IMR-90 (cell line): ENCODE measurements at regions not wholly inside any gene's neighbourhood (a gene's known extent, or its start where the extent isn't known, plus 50 kb on each side); places are given as distances from the start of the nearest gene placed in this dataset.

Source experiments
- ATAC-seq: fragments of 200-7000 bp; cut with Tn5 transposase; 2 replicates; pipeline ENCODE4 v1.9.1; 2020; ENCODE audit warnings: low read depth, mild to moderate bottlenecking, moderate library complexity
- BruUV-seq: library from RNA; stranded (reverse); fragments of 400-500 nt; replicated peaks from 2 replicates; lab custom pipeline; 2021; lab: Mats Ljungman, UMichigan
- CTCF ChIA-PET: fragments of 300-600 bp; formaldehyde crosslinking; extraction: SDS; loops from one replicate; lab custom pipeline; 2021; ENCODE audit warnings: antibody characterized with exemption; lab: Yijun Ruan, JAX
- POLR2A ChIA-PET: fragments of 300-600 bp; sonication (Branson Sonifier 250); formaldehyde crosslinking; loops from one replicate; lab custom pipeline; 2022; ENCODE audit warnings: antibody characterized with exemption; ENCODE audit not compliant: unreplicated experiment; lab: Charles Lee
- DNase-seq: peaks from one replicate; pipeline ENCODE4 v3.0.0; 2013
- H2AFZ ChIP-seq: replicated peaks from 2 replicates; pipeline ENCODE3; 2013; ENCODE audit warnings: low read length, mild to moderate bottlenecking; ENCODE audit not compliant: poor library complexity
- H2AK5ac ChIP-seq: 2 replicates; pipeline ENCODE4 v1.6.1; 2013; ENCODE audit warnings: low read depth, low read length, inconsistent platforms
- H2AK9ac ChIP-seq: replicated peaks from 2 replicates; pipeline ENCODE3; 2013; ENCODE audit warnings: mild to moderate bottlenecking, low read depth, low read length, moderate library complexity; ENCODE audit not compliant: poor library complexity
- H2BK120ac ChIP-seq: 2 replicates; pipeline ENCODE4 v1.6.1; 2013; ENCODE audit warnings: low read depth, low read length, inconsistent platforms
- H2BK15ac ChIP-seq: 3 replicates; pipeline ENCODE4 v1.6.1; 2013; ENCODE audit warnings: low read depth, low read length, inconsistent platforms
- H2BK20ac ChIP-seq: 2 replicates; pipeline ENCODE4 v1.6.1; 2013; ENCODE audit warnings: low read depth, mild to moderate bottlenecking, inconsistent platforms, low read length, moderate library complexity
- H2BK5ac ChIP-seq: 2 replicates; pipeline ENCODE4 v1.6.1; 2013; ENCODE audit warnings: mild to moderate bottlenecking, low read depth, low read length, inconsistent platforms; ENCODE audit not compliant: poor library complexity, severe bottlenecking
- H3K14ac ChIP-seq: replicated peaks from 2 replicates; pipeline ENCODE4 v1.6.1; 2013; ENCODE audit warnings: low read depth, low read length, inconsistent platforms
- H3K18ac ChIP-seq: 2 replicates; pipeline ENCODE4 v1.6.1; 2013; ENCODE audit warnings: low read depth, low read length, control low read depth
- H3K23ac ChIP-seq: 2 replicates; pipeline ENCODE4 v1.6.1; 2013; ENCODE audit warnings: low read depth, low read length, inconsistent platforms
- H3K27ac ChIP-seq: 2 replicates; pipeline ENCODE4 v1.5.1; 2013; ENCODE audit warnings: mild to moderate bottlenecking, control low read depth, low read length; ENCODE audit not compliant: insufficient read depth
- H3K27me3 ChIP-seq: 2 replicates; pipeline ENCODE4 v1.6.1; 2013; ENCODE audit warnings: low read length; ENCODE audit not compliant: control insufficient read depth, insufficient read depth
- H3K36me3 ChIP-seq: 2 replicates; pipeline ENCODE4 v1.6.1; 2013; ENCODE audit warnings: low read length, mixed read lengths; ENCODE audit not compliant: control insufficient read depth, insufficient read depth
- H3K4ac ChIP-seq: 2 replicates; pipeline ENCODE4 v1.6.1; 2013; ENCODE audit warnings: low read depth, low read length, inconsistent platforms
- H3K4me1 ChIP-seq: 2 replicates; pipeline ENCODE4 v1.6.1; 2013; ENCODE audit warnings: low read length, mixed read lengths; ENCODE audit not compliant: control insufficient read depth, insufficient read depth
- H3K4me2 ChIP-seq: 2 replicates; pipeline ENCODE4 v1.6.1; 2013; ENCODE audit warnings: low read depth, mild to moderate bottlenecking, control low read depth, low read length, moderate library complexity
- H3K4me3 ChIP-seq: 2 replicates; pipeline ENCODE4 v1.5.1; 2013; ENCODE audit warnings: low read depth, mild to moderate bottlenecking, control low read depth, low read length, moderate library complexity; ENCODE audit not compliant: insufficient read depth
- H3K56ac ChIP-seq: 2 replicates; pipeline ENCODE4 v1.6.1; 2013; ENCODE audit warnings: low read length, inconsistent platforms; ENCODE audit not compliant: insufficient read depth; ENCODE audit errors: extremely low read depth
- H3K79me1 ChIP-seq, 2 experiments: 2 replicates each; pipeline ENCODE4 v1.6.1; 2013; ENCODE audit warnings: low read length in 2 of 2, inconsistent platforms in 1 of 2, low read depth in 1 of 2
- H3K9ac ChIP-seq: 2 replicates; pipeline ENCODE4 v1.6.1; 2013; ENCODE audit warnings: low read depth, low read length, control low read depth
- H3K9me1 ChIP-seq: 2 replicates; pipeline ENCODE4 v1.6.1; 2013; ENCODE audit warnings: low read length, inconsistent platforms; ENCODE audit not compliant: insufficient read depth
- H3K9me3 ChIP-seq: 2 replicates; pipeline ENCODE4 v1.6.1; 2013; ENCODE audit warnings: low read length; ENCODE audit not compliant: control insufficient read depth, insufficient read depth
- H4K20me1 ChIP-seq: 2 replicates; pipeline ENCODE4 v1.6.1; 2013; ENCODE audit warnings: low read length, inconsistent platforms; ENCODE audit not compliant: insufficient read depth
- H4K5ac ChIP-seq: 2 replicates; pipeline ENCODE4 v1.6.1; 2013; ENCODE audit warnings: mild to moderate bottlenecking, low read depth, low read length, control low read depth
- H4K8ac ChIP-seq, 2 experiments: 2 replicates each; pipeline ENCODE4 v1.6.1; 2013; ENCODE audit warnings: low read depth in 2 of 2, low read length in 2 of 2, control low read depth in 1 of 2, inconsistent platforms in 1 of 2
- H4K91ac ChIP-seq: 2 replicates; pipeline ENCODE4 v1.6.1; 2013; ENCODE audit warnings: low read depth, low read length, inconsistent platforms; ENCODE audit not compliant: insufficient read depth
- BHLHE40 ChIP-seq: fragments of 150-350 bp; IDR thresholded peaks from 2 replicates; pipeline ENCODE4 v1.6.1; 2016; ENCODE audit warnings: mild to moderate bottlenecking, low read depth, low read length
- CEBPB ChIP-seq: IDR thresholded peaks from 2 replicates; pipeline ENCODE4 v1.6.1; 2012; ENCODE audit warnings: low read depth, low read length, improper control_type of control experiment
- CHD1 ChIP-seq: IDR thresholded peaks from 2 replicates; pipeline ENCODE4 v1.6.1; 2012; ENCODE audit warnings: low read depth, low read length, improper control_type of control experiment
- FOS ChIP-seq: fragments of 150-350 bp; IDR thresholded peaks from 2 replicates; pipeline ENCODE4 v1.6.1; 2016; ENCODE audit warnings: low read depth, low read length
- MAZ ChIP-seq: IDR thresholded peaks from 2 replicates; pipeline ENCODE4 v1.6.1; 2012; ENCODE audit warnings: low read depth, mild to moderate bottlenecking, low read length, improper control_type of control experiment, moderate library complexity, borderline replicate concordance
- MXI1 ChIP-seq: IDR thresholded peaks from 2 replicates; pipeline ENCODE4 v1.6.1; 2012; ENCODE audit warnings: low read depth, mild to moderate bottlenecking, low read length, moderate library complexity, borderline replicate concordance
- NFE2L2 ChIP-seq: fragments of 150-350 bp; IDR thresholded peaks from 2 replicates; pipeline ENCODE4 v1.6.1; 2016; ENCODE audit warnings: low read depth, mild to moderate bottlenecking, low read length
- POLR2A ChIP-seq: IDR thresholded peaks from 2 replicates; pipeline ENCODE4 v1.6.1; 2012; ENCODE audit warnings: mild to moderate bottlenecking, low read depth, low read length
- RAD21 ChIP-seq: IDR thresholded peaks from 2 replicates; pipeline ENCODE4 v1.6.1; 2012; ENCODE audit warnings: low read length, improper control_type of control experiment
- RCOR1 ChIP-seq: IDR thresholded peaks from 2 replicates; pipeline ENCODE4 v1.6.1; 2012; ENCODE audit warnings: mild to moderate bottlenecking, low read length, improper control_type of control experiment; ENCODE audit not compliant: insufficient replicate concordance
- RFX5 ChIP-seq: IDR thresholded peaks from 2 replicates; pipeline ENCODE4 v1.8.0; 2012; ENCODE audit warnings: low read depth, mild to moderate bottlenecking, low read length, moderate library complexity
- SMC3 ChIP-seq: fragments of 150-350 bp; IDR thresholded peaks from 2 replicates; pipeline ENCODE4 v1.6.1; 2016; ENCODE audit warnings: low read depth, mild to moderate bottlenecking, antibody characterized with exemption, low read length, moderate library complexity
- WGBS, 2 experiments: methylation state at CpG; one replicate each; pipeline versions ENCODE4 v1.1.5 to v1.1.7; 2013; ENCODE audit warnings: missing lambda C conversion rate in 2 of 2; ENCODE audit not compliant: insufficient read length in 1 of 2; ENCODE audit errors: extremely low coverage in 2 of 2; 5-methylcytosine and 5-hydroxymethylcytosine counted together
- dilution Hi-C: fragments of 300-500 bp; cut with HindIII; formaldehyde crosslinking; loops from one replicate; pipeline ENCODE4 v1.14.3; 2018; ENCODE audit warnings: low sequenced_read_pairs; ENCODE audit not compliant: unreplicated experiment
- in situ Hi-C: fragments of 300-500 bp; cut with MboI; formaldehyde crosslinking; loops from 3 replicates; pipeline ENCODE4 v1.14.3; 2019; ENCODE audit warnings: low sequenced_read_pairs, inconsistent platforms, mixed read lengths
- intact Hi-C: fragments of 100-400 bp; cut with micrococcal nuclease; formaldehyde crosslinking; loops from 2 replicates; pipeline ENCODE4 v1.10.0; 2022
- TF ChIP-seq, protein P1 (sequence below): fragments of 150-350 bp; IDR thresholded peaks from 2 replicates; pipeline ENCODE4 v1.6.1; 2017; ENCODE audit warnings: mild to moderate bottlenecking, antibody characterized with exemption, low read length, low read depth

DNA sequence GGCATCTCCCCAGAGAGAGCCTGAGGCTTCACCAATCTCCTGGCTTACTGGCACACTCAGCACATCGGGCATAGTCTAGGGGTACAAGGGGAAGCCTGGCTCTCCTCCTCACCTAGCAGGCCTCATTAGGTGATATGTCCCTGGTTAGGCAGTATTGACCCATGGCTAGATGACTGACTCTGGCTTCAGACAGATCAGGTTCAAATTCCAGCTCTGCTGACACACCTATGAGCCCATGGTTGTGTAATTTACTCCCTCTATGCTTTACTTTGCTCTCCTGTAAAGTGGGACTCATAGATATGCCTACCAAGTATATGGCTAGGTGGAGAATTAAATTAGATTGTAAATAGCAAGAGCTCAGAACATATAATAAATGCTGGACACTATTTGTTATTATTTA is 157.3 kb upstream of the IRX3 start:
- H3K4ac ChIP-seq: no peak overlapping the region
- no peak overlapping the region for H3K14ac ChIP-seq
- ChIA-PET CTCF (no interaction called here), POLR2A (no interaction called here)
- H3K4me3 ChIP-seq: no peak overlapping the region
- H3K9me1 ChIP-seq: no peaks in the 10 kb centered on the region
- H3K4me1 ChIP-seq: no peaks in the 10 kb centered on the region
- no peak overlapping the region for H3K56ac ChIP-seq
- no peaks in the 10 kb centered on the region for H3K79me1 ChIP-seq
- 67% methylated on average over 1 of the region's 1 CpG; no CpG with 5 or more reads in 1 of the 2 experiments for WGBS, 2 experiments
- H4K20me1 ChIP-seq: no peaks in the 10 kb centered on the region
- H3K27ac ChIP-seq: no peak overlapping the region
- H3K27me3 ChIP-seq: no peaks in the 10 kb centered on the region
- H3K9ac ChIP-seq: no peak overlapping the region
- H2AK9ac ChIP-seq: no peak overlapping the region
- in situ Hi-C loops: no loop called here
- DNase-seq: no peak
- no peak overlapping the region for H2AK5ac ChIP-seq
- no peak overlapping the region for H4K8ac ChIP-seq
- no peak overlapping the region for H2BK15ac ChIP-seq
- dilution Hi-C loops: no loop called here
- TF ChIP-seq RCOR1: no peak
- no peak for TF ChIP-seq RFX5
- TF ChIP-seq MXI1: no peak
- no peak for TF ChIP-seq FOS
- no peak for TF ChIP-seq RAD21
- no peak for TF ChIP-seq CEBPB
- TF ChIP-seq SMC3: no peak
- TF ChIP-seq NFE2L2: no peak
- no peak for TF ChIP-seq CHD1
- TF ChIP-seq, protein P1, sequence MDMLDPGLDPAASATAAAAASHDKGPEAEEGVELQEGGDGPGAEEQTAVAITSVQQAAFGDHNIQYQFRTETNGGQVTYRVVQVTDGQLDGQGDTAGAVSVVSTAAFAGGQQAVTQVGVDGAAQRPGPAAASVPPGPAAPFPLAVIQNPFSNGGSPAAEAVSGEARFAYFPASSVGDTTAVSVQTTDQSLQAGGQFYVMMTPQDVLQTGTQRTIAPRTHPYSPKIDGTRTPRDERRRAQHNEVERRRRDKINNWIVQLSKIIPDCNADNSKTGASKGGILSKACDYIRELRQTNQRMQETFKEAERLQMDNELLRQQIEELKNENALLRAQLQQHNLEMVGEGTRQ: no peak
- no peak for TF ChIP-seq BHLHE40
- no peak for TF ChIP-seq POLR2A
- TF ChIP-seq MAZ: no peak
- intact Hi-C loops: no loop called here
- H4K5ac ChIP-seq: no peak overlapping the region
- no peaks in the 10 kb centered on the region for H3K9me3 ChIP-seq
- H3K36me3 ChIP-seq: no peaks in the 10 kb centered on the region
- no peak overlapping the region for H2AFZ ChIP-seq
- H2BK120ac ChIP-seq: no peak overlapping the region
- no peak overlapping the region for H3K18ac ChIP-seq
- no peak overlapping the region for H4K91ac ChIP-seq
- H2BK5ac ChIP-seq: no peak overlapping the region
- no peak overlapping the region for H3K4me2 ChIP-seq
- H2BK20ac ChIP-seq: no peak overlapping the region
- BruUV-seq: no TSS peak
- ATAC-seq: no peak
- no peak overlapping the region for H3K23ac ChIP-seq
